H9 (cell line): ENCODE measurements at regions not wholly inside any gene's neighbourhood (a gene's known extent, or its start where the extent isn't known, plus 50 kb on each side); places are given as distances from the start of the nearest gene placed in this dataset.

ENCODE experiments used
- DNase-seq: peaks from one replicate; pipeline ENCODE4 v3.0.0-alpha.2; 2017
- H2AFZ ChIP-seq: one replicate; pipeline ENCODE4 v1.6.1; 2013; ENCODE audit warnings: mild to moderate bottlenecking, low read length, control low read depth, moderate library complexity
- H2AK5ac ChIP-seq: 2 replicates; pipeline ENCODE4 v1.6.1; 2013; ENCODE audit warnings: low read length, control low read depth, mixed read lengths; ENCODE audit not compliant: insufficient read length
- H2BK120ac ChIP-seq: one replicate; pipeline ENCODE4 v1.6.1; 2013; ENCODE audit warnings: low read depth, mild to moderate bottlenecking, low read length, control low read depth, inconsistent platforms; ENCODE audit not compliant: poor library complexity, severe bottlenecking
- H2BK12ac ChIP-seq: 2 replicates; pipeline ENCODE4 v1.6.1; 2013; ENCODE audit warnings: low read length, control low read depth, mixed read lengths, low read depth; ENCODE audit not compliant: insufficient read length
- H2BK15ac ChIP-seq: 2 replicates; pipeline ENCODE4 v1.6.1; 2013; ENCODE audit warnings: low read depth, low read length, control low read depth
- H2BK20ac ChIP-seq: one replicate; pipeline ENCODE4 v1.6.1; 2013; ENCODE audit warnings: low read depth, mild to moderate bottlenecking, low read length, control low read depth, inconsistent platforms; ENCODE audit not compliant: poor library complexity, severe bottlenecking
- H2BK5ac ChIP-seq: 2 replicates; pipeline ENCODE4 v1.6.1; 2013; ENCODE audit warnings: low read length, control low read depth, mixed read lengths; ENCODE audit not compliant: insufficient read length
- H3K14ac ChIP-seq: 2 replicates; pipeline ENCODE4 v1.6.1; 2013; ENCODE audit warnings: low read length, control low read depth; ENCODE audit not compliant: insufficient read depth
- H3K18ac ChIP-seq: 2 replicates; pipeline ENCODE4 v1.6.1; 2013; ENCODE audit warnings: low read depth, mild to moderate bottlenecking, mixed read lengths, low read length, control low read depth; ENCODE audit not compliant: insufficient read length
- H3K23ac ChIP-seq: 2 replicates; pipeline ENCODE4 v1.6.1; 2013; ENCODE audit warnings: low read length, control low read depth, mixed read lengths, low read depth; ENCODE audit not compliant: insufficient read length
- H3K23me2 ChIP-seq: 2 replicates; pipeline ENCODE4 v1.6.1; 2013; ENCODE audit warnings: low read depth, mild to moderate bottlenecking, mixed read lengths, low read length, control low read depth; ENCODE audit not compliant: insufficient read length, poor library complexity, severe bottlenecking
- H3K27ac ChIP-seq: 2 replicates; pipeline ENCODE4 v1.5.1; 2013; ENCODE audit warnings: low read length, control low read depth, mixed read lengths, low read depth; ENCODE audit not compliant: insufficient read length
- H3K27me3 ChIP-seq: 2 replicates; pipeline ENCODE4 v1.6.1; 2013; ENCODE audit warnings: low read length, control low read depth, inconsistent platforms; ENCODE audit not compliant: insufficient read depth
- H3K4ac ChIP-seq: 2 replicates; pipeline ENCODE4 v1.6.1; 2013; ENCODE audit warnings: low read depth, mild to moderate bottlenecking, control low read depth, inconsistent platforms, low read length, moderate library complexity
- H3K4me1 ChIP-seq: 2 replicates; pipeline ENCODE4 v1.6.1; 2013; ENCODE audit warnings: low read length, control low read depth, inconsistent platforms; ENCODE audit not compliant: insufficient read depth
- H3K4me2 ChIP-seq: 2 replicates; pipeline ENCODE4 v1.6.1; 2013; ENCODE audit warnings: low read length, control low read depth, mixed read lengths; ENCODE audit not compliant: insufficient read length, insufficient read depth
- H3K56ac ChIP-seq: 2 replicates; pipeline ENCODE4 v1.6.1; 2013; ENCODE audit warnings: low read depth, mild to moderate bottlenecking, mixed read lengths, low read length, control low read depth; ENCODE audit not compliant: insufficient read length
- H3K79me1 ChIP-seq: 2 replicates; pipeline ENCODE4 v1.6.1; 2013; ENCODE audit warnings: low read depth, mild to moderate bottlenecking, moderate library complexity, low read length, control low read depth, inconsistent platforms; ENCODE audit not compliant: insufficient read depth, poor library complexity, severe bottlenecking
- H3K79me2 ChIP-seq: 2 replicates; pipeline ENCODE4 v1.6.1; 2013; ENCODE audit warnings: low read length, control low read depth, inconsistent platforms; ENCODE audit not compliant: insufficient read depth
- H3K9ac ChIP-seq: 2 replicates; pipeline ENCODE4 v1.6.1; 2013; ENCODE audit warnings: low read length, control low read depth, mixed read lengths; ENCODE audit not compliant: insufficient read length; ENCODE audit errors: extremely low read depth
- H3K9me3 ChIP-seq: one replicate; pipeline ENCODE4 v1.6.1; 2013; ENCODE audit warnings: low read depth, low read length, inconsistent platforms; ENCODE audit not compliant: control insufficient read depth
- H3T11ph ChIP-seq: one replicate; pipeline ENCODE4 v1.6.1; 2013; ENCODE audit warnings: mild to moderate bottlenecking, low read length, control low read depth, inconsistent platforms
- H4K20me1 ChIP-seq: one replicate; pipeline ENCODE4 v1.6.1; 2013; ENCODE audit not compliant: control insufficient read depth, insufficient read length, insufficient read depth
- H4K5ac ChIP-seq: 2 replicates; pipeline ENCODE4 v1.6.1; 2013; ENCODE audit warnings: low read depth, mild to moderate bottlenecking, mixed read lengths, low read length, control low read depth; ENCODE audit not compliant: insufficient read length
- H4K8ac ChIP-seq: replicated peaks from 2 replicates; pipeline ENCODE4 v1.6.1; 2013; ENCODE audit warnings: low read length, control low read depth, mixed read lengths, low read depth; ENCODE audit not compliant: insufficient read length
- H4K91ac ChIP-seq: 2 replicates; pipeline ENCODE4 v1.6.1; 2013; ENCODE audit warnings: low read depth, mild to moderate bottlenecking, moderate library complexity, mixed read lengths, low read length, control low read depth; ENCODE audit not compliant: insufficient read length
- H3K27ac Mint-ChIP-seq, 3 experiments: 2 replicates in 2 of 3; 3 replicates in 1 of 3; pipeline ENCODE4 v1.8.0; 2020 to 2021; ENCODE audit warnings: mixed read lengths in 3 of 3, mild to moderate bottlenecking in 1 of 3, moderate library complexity in 1 of 3
- H3K27me3 Mint-ChIP-seq: 2 replicates; pipeline ENCODE4 v1.8.0; 2021; ENCODE audit warnings: low read depth, mild to moderate bottlenecking, moderate library complexity, mixed read lengths
- H3K36me3 Mint-ChIP-seq, 3 experiments: 2 replicates in 2 of 3; 3 replicates in 1 of 3; pipeline ENCODE4 v1.8.0; 2020 to 2021; ENCODE audit warnings: low read depth in 3 of 3, mixed read lengths in 3 of 3; ENCODE audit not compliant: insufficient read depth in 1 of 3
- H3K4me1 Mint-ChIP-seq, 2 experiments: 2 replicates each; pipeline ENCODE4 v1.8.0; 2020; ENCODE audit warnings: mixed read lengths in 2 of 2
- H3K4me3 Mint-ChIP-seq, 2 experiments: 2 replicates in 1 of 2; 3 replicates in 1 of 2; pipeline ENCODE4 v1.8.0; 2020 to 2021; ENCODE audit warnings: mild to moderate bottlenecking in 2 of 2, mixed read lengths in 2 of 2, moderate library complexity in 1 of 2
- H3K9me3 Mint-ChIP-seq, 2 experiments: 2 replicates in 1 of 2; 3 replicates in 1 of 2; pipeline ENCODE4 v1.8.0; 2020; ENCODE audit warnings: mild to moderate bottlenecking in 2 of 2, mixed read lengths in 2 of 2, moderate library complexity in 1 of 2
- CTCF ChIP-seq: fragments of 200-600 bp; sonication (generic); conservative IDR thresholded peaks from 3 replicates; pipeline ENCODE4 v1.8.0; 2021; ENCODE audit warnings: antibody characterized with exemption, mild to moderate bottlenecking
- whole genome bisulfite sequencing: extraction: QIAGEN DNeasy Blood & Tissue Kit; methylation state at CpG from one replicate; pipeline ENCODE4 v1.1.7; 2013; ENCODE audit warnings: missing lambda C conversion rate, low lambda C conversion rate, mixed read lengths; ENCODE audit not compliant: insufficient read length; ENCODE audit errors: extremely low coverage; 5-methylcytosine and 5-hydroxymethylcytosine counted together

- no peak overlapping the region for H3K4ac ChIP-seq
- no peak overlapping the region for H3K9ac ChIP-seq
- no peak overlapping the region for H4K8ac ChIP-seq
- H3K23me2 ChIP-seq, result no peaks in the 10 kb centered on the region
- no peak overlapping the region for H3T11ph ChIP-seq
- H3K23ac ChIP-seq, result no peak overlapping the region
- H2AK5ac ChIP-seq, result no peak overlapping the region
- Mint-ChIP-seq H3K27me3 (no peaks in the 10 kb centered on the region; the same call in 1 of the 2 replicates), H3K4me3 (no peak overlapping the region), H3K9me3 (no peaks in the 10 kb centered on the region; a peak in 2 of 5 replicates), H3K36me3 (peaks cover 0 to 2% (median 0%) of the 10 kb centered on the region in 3 experiments; a peak in 1 of 7 replicates), H3K4me1 (peaks cover 21 to 39% of the 10 kb centered on the region in 2 experiments), H3K27ac (no peak overlapping the region)
- no peaks in the 10 kb centered on the region for H3K79me2 ChIP-seq
- no peaks in the 10 kb centered on the region for H3K79me1 ChIP-seq
- no peaks in the 10 kb centered on the region for H3K9me3 ChIP-seq
- no peaks in the 10 kb centered on the region for H4K20me1 ChIP-seq
- H2BK5ac ChIP-seq, result no peak overlapping the region
- H3K27ac ChIP-seq, result no peak overlapping the region
- H2AFZ ChIP-seq, result no peak overlapping the region
- no peak overlapping the region for H3K14ac ChIP-seq
- H3K56ac ChIP-seq, result no peak overlapping the region
- H3K27me3 ChIP-seq, result no peaks in the 10 kb centered on the region
- no peak overlapping the region for H4K5ac ChIP-seq
- H3K4me2 ChIP-seq, result no peak overlapping the region
- H2BK12ac ChIP-seq, result no peak overlapping the region
- H3K4me1 ChIP-seq, result no peaks in the 10 kb centered on the region; the same call in 1 of the 2 replicates
- WGBS, result no CpG with 5 or more reads among the region's 6 CpGs
- H2BK120ac ChIP-seq, result no peak overlapping the region
- DNase-seq, result no peak
- H2BK20ac ChIP-seq, result no peak overlapping the region
- no peak overlapping the region for H2BK15ac ChIP-seq
- H3K18ac ChIP-seq, result no peak overlapping the region
- TF ChIP-seq CTCF, result no peak
- no peak overlapping the region for H4K91ac ChIP-seq
Observed at GRCh38 chr7:68209486-68209885, 1212.9 kb downstream of the TYW1 start.
